Erythroblast (primary cell): ENCODE measurements at regions not wholly inside any gene's neighbourhood (a gene's known extent, or its start where the extent isn't known, plus 50 kb on each side); places are given as distances from the start of the nearest gene placed in this dataset.

ENCODE experiments used
- GATA1 ChIP-seq: IDR thresholded peaks from 2 replicates; pipeline ENCODE4 v1.6.1; 2011; ENCODE audit warnings: low read depth, mild to moderate bottlenecking, control low read depth, low read length, moderate library complexity
- POLR2A ChIP-seq: IDR thresholded peaks from 2 replicates; pipeline ENCODE4 v1.6.1; 2011; ENCODE audit warnings: mild to moderate bottlenecking, low read length

DNA sequence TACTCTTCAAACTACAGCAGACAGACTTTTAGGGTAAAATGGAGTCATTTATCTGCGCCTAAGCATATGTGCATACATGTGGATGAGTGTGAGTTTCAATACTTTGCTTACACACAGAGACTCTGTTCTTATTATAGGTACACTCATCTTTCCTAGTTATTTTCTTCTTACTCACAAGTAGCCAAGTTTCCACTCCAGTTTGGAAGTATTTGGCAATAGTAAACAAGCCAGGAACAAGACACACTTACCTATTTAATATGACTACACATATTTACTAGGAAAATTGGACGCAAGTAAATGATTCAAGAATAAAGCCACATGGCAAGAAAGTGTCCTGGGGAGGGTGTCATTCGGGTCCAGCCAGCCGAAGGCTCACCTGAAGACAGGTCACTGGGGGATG, 414.3 kb downstream of the FBXO15 start:
- TF ChIP-seq POLR2A = no peak
- no peak for TF ChIP-seq GATA1
